GM18520 (cell line): ENCODE measurements at regions not wholly inside any gene's neighbourhood (a gene's known extent, or its start where the extent isn't known, plus 50 kb on each side); places are given as distances from the start of the nearest gene placed in this dataset.
"Not testable (repeated sequence)": the region's sequence is repeated elsewhere in the genome, so short reads cannot be mapped to it uniquely, and the experiment has no call there.

Source experiments
- ATAC-seq: cut with Tn5 transposase; IDR thresholded peaks from one replicate; pipeline ENCODE4 v1.9.1; 2021; ENCODE audit not compliant: unreplicated experiment

DNA sequence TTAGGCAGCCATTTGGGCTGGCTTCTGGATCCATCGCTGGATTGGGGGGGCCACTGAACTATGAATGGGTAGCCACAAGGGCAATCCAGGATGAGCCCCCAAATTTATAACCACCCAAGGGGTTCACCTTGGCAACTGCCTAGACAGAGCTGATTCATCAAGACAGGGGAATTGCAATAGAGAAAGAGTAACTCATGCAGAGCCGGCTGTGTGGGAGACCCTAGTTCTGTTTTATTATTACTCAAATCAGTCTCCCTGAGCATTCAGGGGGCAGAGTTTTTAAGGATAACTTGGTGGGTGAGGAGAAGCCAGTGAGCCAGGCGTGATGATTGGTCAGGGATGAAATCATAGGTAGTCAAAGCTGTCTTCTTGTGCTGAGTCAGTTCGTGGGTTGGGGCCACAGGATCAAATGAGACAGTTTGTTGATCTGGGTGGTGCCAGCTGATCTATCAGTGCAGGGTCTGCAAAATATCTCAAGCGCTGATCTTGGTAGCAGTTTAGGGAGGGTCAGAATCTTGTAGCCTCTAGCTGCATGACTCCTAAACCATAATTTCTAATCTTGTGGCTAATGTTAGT is 57.9 kb downstream of the DNAJB9 start:
- no peak for ATAC-seq

GRCh38 chr7:108628678-108629077 is 59.0 kb downstream of the DNAJB9 start:
- ATAC-seq, result no peak

- no peak for ATAC-seq
Observed at GRCh38 chr7:108629651-108630400, 60.2 kb downstream of the DNAJB9 start.

GRCh38 chr7:108634036-108634435 is 64.4 kb downstream of the DNAJB9 start:
- ATAC-seq, result no peak

GRCh38 chr7:108634535-108634934 is 64.9 kb downstream of the DNAJB9 start:
- ATAC-seq, result no peak

DNA sequence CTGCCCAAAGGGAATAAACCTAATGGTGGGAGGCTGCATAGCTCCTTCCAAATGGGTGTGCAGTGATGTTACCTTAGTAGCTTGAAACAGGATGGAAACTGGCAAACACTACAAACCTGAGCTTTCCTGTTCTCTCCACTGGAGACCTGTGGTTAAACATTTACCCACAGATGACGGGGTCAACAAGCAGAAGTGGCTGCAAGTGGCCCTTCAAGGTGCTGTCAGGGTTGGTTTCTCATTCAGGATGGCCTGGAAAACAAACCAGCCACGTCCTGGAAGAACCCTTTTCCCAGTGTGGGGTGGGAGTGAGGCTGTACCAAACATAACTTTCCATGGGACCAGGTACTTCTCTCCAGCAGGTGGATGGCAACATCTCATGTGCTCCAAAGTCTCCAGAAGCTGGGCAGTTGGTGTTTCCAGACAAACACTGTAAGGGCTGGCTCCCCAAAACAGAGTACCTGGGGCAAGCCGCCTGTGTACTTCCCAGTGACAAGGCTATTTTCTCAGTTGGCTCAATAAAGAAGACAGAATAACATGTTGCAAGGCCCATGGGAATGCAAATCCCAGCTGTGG is 67.5 kb downstream of the DNAJB9 start:
- ATAC-seq, result no peak

- no peak for ATAC-seq
Observed at GRCh38 chr7:108642126-108642525, 72.5 kb downstream of the DNAJB9 start.

DNA sequence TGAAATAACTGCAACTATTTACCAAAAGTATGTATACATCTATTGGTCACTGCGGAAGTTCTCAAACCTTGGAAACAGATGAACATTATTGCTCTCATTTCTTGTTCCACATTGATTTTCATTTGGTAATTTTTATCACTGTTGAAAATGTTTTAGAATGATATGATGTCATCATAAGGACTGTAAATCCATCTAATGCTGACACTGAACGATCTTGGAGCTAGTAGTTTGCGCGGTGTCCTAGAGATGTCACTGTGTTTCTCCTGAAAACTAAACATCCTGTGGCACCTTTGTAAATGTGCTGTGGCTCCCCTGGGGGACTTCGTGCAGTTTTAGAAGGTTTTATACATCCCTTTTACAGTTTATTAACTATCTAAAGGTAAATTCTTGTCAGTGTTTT is 73.5 kb downstream of the DNAJB9 start:
- ATAC-seq, result no peak

GRCh38 chr7:108648989-108649388 is 79.3 kb downstream of the DNAJB9 start:
- ATAC-seq, result no peak

DNA sequence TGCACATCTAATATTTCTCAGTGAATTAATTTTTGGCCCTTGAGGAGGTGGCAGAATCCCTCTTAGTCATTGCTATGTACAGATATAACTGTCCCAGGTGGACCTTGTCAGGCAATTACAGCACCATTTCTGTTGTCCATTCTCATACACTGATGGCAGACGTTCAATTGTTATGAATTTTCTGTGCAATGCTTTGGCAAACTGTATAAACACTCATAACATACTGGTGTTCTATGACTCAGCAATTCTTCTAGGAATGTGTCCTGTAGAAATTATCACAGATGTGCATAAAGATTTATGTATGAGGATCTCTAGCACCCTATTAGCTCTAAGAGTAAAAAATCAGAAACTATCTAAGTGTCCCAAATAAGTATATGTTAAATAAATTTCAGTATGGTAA is 80.8 kb downstream of the DNAJB9 start:
- no peak for ATAC-seq

- no peak for ATAC-seq
Observed at GRCh38 chr7:108652886-108653285, 83.2 kb downstream of the DNAJB9 start.

GRCh38 chr7:108653526-108653925 is 83.9 kb downstream of the DNAJB9 start:
- ATAC-seq, result no peak

GRCh38 chr7:108657140-108657726 is 87.6 kb downstream of the DNAJB9 start:
- ATAC-seq, result not testable (repeated sequence)

DNA sequence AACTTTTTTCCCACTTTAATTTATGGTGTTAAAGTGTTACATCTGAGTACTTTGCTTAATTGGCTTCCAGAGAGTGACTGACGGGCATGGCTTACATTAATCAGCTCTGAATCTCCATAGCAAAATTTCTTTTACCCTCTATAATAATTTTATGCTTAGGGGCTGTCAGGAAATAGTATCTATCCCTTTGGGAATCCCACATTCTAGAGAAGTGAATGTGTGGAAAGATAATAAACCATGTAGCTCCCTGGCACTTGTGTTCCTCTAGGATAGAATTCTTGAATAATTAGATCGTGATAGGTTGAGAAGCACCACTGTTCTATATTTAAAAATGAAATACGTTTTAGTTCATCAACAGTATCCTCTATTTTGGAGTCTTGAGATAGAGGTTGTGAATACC is 89.6 kb downstream of the DNAJB9 start:
- no peak for ATAC-seq

DNA sequence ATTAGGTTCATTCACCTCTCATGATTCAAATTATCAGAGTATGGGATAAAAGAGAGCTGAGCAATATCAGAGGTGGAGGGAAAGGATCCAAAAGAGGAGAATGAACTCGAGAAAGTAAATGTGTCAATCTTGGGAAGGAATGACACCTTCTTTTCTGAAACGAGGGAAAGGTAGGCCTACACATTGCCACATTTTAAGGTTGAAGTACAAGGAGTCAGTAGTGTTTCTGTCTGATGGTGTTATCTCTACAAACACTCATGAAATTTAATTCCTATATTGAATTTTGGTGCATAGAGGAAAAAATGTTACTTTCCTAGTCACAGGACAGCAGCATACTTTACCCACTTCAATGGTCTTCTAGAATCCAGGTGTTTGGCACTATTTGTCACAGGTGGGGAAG is 90.2 kb downstream of the DNAJB9 start:
- no peak for ATAC-seq

- no peak for ATAC-seq
Observed at GRCh38 chr7:108660465-108660864, 90.8 kb downstream of the DNAJB9 start.

DNA sequence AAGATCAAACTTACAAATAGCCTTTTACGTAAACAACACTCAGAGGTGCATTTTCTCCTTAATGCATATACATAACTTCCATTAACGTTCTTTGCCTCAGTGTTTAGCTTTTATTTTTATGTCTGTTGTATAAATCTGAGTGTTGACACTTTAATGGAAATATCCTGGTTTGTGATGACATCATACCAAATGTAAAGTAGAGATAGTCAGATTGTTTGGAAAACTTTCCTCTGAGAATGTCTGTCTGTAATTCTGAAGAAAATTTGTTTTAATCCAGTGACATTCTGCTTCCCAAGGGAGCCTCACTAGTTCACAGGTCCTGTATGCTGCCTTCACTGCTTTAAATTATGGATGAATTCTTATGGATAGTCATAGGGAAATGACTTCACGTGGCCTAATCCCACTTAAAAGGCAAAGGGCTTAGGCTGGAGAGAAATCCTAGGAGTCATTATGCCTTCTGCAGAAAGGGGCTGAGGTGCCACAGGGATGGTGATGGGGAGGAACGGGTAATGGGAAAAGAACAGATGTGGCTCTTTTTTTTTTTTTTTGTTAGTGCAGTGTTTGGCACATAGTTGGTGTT is 93.2 kb downstream of the DNAJB9 start:
- no peak for ATAC-seq

GRCh38 chr7:108663701-108664100 is 94.0 kb downstream of the DNAJB9 start:
- ATAC-seq, result no peak

DNA sequence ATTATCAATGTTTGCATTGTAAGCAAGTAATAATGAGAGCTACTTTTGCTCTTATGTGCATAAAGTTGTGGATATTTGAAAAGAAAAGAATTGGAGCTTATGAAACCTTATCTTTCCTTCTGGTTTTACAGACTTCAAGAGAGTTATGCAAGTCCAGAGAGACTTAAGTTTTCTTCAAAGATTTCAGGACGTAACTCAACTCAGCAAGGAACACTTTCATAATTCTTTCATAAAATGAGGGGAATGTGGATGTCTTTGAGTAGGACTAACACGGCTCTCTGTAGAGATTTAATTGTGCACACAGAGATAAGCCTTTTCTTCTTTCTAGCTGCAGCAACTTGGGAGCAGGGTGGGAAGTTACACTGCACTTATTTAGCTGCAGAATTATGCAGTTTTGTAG is 97.5 kb downstream of the DNAJB9 start:
- no peak for ATAC-seq

GRCh38 chr7:108669958-108670357 is 100.3 kb downstream of the DNAJB9 start:
- no peak for ATAC-seq

DNA sequence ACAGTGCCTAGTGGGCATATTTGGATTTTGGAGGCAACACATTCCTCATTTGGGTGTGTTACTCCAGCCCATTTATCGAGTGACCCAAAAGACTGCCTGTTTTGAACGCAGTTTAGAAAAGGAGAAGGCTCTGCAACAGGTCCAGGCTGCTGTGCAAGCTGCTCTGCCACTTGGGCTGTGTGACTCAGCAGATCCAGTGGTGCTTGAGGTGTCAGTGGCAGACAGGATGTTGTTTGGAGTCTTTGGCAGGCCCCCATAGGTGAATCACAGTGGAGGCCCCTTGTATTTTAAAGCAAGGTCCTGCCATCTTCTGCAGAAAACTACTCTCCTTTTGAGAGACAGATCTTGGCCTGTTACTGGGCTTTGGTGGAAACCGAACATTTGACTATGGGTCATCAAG is 104.0 kb downstream of the DNAJB9 start:
- not testable (repeated sequence) for ATAC-seq

DNA sequence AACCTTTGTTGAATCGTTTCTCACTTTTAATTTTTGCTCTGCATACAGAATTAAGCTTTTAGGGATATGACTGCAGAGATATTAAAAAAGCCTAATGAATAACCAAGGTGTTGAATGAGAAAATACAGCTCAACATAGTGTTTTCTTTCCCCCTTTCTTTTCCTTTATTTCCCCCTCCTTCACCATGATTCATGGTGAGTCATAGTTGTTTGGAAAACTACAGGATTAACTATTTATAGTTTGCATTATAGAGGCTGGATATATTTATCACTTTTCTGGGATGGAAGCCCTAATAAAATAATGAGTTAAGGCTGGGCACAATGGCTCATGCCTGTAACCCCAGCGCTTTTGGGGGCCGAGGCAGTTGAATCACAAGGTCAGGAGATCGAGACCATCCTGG is 115.0 kb downstream of the DNAJB9 start:
- ATAC-seq, result no peak
